HG03457 (cell line): ENCODE measurements at regions not wholly inside any gene's neighbourhood (a gene's known extent, or its start where the extent isn't known, plus 50 kb on each side); places are given as distances from the start of the nearest gene placed in this dataset.

ENCODE experiments used
- ATAC-seq: cut with Tn5 transposase; IDR thresholded peaks from one replicate; pipeline ENCODE4 v1.9.1; 2021; ENCODE audit warnings: moderate number of reproducible peaks; ENCODE audit not compliant: unreplicated experiment

DNA sequence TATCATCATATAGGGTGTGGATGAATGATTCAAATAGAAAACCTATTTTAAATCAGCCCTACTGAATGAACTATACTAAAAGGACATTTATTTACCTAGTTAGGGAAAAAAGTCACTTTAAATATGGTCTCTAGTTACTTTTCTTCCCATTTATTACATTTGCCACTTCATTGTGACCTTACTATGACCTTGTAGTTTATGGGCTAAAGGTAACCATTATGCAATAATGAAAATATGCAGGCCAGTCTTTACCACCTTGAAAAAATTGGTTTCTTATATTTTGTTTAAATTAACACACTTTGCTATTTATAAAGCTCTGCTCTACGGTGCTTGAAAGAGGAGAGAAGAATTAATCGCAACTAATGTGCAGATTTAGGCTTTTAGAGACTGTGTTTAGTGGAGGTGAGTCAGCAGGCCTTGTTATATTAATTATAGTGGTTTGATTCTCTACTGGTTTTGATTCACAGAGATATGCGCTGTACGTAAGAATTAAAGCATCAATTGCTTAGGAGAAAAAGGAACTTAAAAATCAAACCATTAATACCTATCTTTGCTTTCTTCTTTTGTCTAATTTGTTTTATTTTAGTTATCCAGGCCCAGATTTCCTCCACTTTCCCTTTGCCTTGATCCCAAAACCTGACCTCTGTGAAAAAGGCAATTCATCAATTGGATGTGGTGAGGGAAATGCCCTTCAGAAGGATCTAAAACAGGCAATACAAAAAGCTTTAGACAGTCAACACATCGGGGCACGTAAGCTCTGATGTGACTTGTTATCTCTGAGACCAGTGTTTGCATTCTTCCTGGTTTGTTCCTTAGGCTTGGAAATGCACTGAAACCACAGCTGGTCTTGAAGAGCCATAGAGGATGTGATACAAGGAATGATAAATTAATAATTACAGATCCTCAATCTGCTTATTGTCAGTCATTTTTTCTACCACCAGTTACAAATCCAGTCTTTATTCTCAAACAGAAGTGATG lies 141.2 kb upstream of the HDAC9 start:
- ATAC-seq = no peak

DNA sequence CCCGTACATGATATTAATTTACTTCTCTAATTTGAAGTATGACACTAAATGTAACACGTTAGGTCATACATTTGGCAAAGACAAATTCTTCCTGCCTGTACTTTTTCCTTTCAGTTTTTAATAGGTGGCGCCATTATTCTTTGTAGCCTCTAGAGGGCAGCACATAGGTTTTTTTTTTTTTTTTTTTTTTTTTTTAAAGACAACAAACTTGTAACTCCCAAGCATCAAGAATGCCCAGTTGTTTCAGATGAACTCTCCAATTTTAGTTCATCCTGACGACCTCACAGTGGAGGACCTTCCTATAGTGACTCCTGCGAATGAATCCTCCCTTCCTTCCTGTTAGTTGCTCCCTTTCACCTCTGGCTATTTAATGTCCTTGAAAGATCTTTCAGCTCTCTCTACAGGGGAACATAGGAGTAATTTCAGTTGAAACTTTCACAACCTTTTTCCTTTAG lies 139.3 kb upstream of the HDAC9 start:
- no peak for ATAC-seq

DNA sequence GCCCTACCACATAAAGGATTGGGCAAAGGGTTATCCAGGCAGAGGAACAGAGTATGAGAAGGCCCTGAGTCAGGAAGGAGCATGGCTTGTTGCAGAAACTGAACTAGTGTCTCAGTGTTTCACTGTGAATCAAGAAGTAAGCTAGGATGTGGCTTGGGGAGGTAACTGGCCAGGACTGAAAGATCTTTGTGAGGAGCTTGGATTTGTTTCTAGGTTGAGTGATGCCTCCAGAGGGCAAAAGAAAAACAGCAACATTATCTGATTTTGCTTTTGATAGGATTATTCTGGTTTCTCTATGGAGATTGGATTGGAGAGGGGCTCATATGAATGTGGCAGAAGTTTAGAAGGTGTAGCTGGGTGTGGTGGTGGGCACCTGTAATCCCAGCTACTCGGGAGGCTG lies 137.9 kb upstream of the HDAC9 start:
- no peak for ATAC-seq

DNA sequence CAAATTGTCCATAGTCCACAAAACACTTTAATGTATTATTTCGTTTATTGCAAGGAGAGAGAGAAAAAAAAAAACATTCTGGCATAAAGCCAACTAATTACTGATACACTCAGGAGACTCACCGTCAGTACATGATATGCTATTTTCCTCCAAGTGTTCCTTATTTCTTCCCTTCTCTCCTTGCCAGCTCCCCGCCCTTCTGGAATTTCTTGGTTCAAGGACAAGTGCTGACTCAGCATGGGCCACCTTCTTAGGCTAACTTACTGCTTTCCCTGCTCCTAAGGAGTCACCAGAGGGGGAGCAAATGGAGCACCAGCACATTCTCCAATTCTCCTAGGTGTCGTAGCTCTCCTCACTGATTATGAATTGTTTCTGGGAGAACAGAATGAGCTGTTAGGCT lies 133.8 kb upstream of the HDAC9 start:
- no peak for ATAC-seq

DNA sequence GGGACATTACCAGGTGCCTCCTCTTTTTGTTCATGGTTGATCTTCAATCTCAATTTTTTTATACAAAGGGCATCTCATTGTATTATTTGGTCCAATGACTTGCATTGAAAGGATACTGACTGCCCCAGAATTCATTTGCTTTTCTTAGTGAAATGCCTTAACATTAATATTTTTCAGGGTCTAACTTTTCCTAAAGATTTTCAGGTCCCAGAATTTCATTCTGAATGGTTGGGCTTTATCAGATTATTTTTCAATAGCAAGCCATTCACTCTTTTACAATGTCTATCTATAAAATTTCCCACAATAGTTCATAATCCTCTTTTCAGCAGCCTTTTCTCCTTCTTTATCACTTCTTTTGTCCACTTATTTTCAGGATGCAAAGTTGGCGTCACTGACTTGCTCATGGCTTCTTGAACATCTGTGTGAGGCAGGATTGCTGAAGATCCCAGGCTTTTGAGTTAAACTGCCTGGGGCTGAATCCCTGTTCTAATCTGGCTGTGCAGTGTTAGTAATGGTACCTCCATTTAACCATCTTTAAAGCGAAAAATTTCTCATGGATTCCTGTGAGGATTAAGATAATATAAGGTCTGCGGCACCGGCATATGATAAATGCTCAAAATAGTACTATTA lies 131.7 kb upstream of the HDAC9 start:
- no peak for ATAC-seq

DNA sequence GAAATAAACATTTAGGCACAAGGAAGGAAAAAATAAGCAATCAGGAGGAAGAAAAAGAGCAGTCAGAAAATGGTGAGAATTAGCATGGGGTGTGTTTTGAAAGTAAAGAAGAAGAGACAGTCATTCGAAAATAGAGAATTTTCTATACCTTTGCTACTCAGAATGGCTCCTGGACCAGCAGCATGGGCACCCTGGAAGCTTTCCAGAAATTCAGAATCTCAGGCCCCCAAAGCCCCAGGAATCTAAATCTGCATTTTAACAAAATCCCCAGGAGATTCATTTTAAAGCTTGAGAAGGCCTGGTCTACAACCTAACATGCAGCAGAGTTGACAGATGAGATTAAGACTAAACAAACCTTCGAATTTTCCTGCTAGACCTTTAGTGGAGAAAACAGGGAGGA lies 131.2 kb upstream of the HDAC9 start:
- ATAC-seq = no peak

DNA sequence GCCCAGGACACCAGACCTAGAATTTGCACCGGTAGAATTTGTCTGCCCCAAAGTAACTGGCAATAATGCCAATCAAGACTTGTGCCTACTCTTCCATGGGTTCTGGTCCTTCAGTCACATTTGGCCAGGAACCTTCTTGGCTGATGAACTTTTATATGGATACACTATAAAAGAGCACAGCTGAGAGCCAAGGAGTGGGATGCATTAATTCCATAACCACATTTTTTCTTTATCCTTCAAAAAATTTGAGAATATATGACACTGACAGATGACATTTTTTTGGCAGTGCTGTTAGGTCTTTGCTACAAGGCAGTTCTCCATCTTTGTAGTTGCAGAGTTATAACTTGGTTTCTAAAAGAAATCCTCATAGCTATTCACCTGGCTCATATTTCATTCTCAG lies 129.2 kb upstream of the HDAC9 start:
- ATAC-seq = no peak

DNA sequence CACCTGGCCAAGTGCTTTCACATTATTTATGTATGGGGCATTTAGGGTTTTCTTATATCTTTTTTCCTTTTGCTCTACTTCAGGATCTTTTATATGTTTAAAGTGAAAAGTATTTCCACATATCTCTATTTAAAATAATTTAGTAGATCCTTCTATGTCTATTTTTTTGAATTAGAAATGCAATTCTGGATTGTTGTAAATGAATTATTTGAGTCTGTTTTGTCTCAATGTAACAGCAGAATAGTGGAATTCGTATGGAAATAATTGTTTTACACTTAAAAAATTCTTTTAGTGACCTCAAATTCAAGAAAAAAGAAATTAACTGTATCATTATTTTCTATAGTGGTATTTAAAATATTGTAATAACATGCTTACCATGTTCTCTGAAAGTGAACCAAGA lies 126.5 kb upstream of the HDAC9 start:
- ATAC-seq = no peak

DNA sequence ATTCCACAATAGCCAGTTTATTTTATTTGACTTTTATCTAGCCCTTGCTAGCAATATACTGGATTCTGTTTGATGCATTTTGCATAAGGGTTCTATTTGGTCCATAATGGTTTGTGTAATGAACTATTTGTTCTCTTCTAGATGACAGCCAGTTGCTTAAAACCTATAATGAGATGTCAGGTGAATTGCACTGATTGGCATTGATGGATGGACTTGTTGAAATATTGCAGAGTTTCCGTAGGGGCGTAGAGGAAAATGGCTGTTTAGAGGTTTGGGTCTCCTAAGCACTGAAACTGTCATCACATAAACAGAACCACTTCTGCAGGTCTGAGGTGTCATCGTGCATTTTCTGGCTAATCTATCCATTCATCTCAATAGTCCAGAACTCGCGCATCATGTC lies 124.9 kb upstream of the HDAC9 start:
- ATAC-seq = no peak

DNA sequence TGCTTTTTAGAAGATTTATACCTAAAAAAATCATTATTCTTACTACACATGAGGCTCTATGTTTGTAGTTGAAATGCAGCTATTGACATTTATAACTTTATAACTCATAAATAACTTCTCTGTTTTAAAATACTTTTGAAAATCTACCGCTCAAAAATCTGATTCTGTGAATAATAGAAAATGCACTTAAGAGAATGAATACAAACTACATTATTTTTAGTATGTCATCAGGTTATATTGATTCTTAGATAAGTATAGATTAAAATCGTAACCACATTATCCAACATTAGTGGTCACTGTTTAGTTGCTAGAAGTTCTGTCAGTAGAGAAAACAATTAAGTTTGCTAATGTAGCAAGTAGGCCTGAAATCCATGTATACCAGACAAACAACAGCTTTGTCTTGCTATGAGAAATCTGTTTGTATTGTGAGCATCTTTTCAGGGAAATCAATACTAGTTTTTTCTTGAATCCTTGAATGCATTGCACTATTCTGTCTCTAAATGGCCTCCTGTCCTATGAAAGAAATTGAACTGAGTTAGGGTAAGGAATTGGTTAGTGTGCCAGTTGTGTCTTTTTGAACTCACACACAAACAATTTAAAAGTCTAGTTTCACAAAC lies 116.5 kb upstream of the HDAC9 start:
- no peak for ATAC-seq

DNA sequence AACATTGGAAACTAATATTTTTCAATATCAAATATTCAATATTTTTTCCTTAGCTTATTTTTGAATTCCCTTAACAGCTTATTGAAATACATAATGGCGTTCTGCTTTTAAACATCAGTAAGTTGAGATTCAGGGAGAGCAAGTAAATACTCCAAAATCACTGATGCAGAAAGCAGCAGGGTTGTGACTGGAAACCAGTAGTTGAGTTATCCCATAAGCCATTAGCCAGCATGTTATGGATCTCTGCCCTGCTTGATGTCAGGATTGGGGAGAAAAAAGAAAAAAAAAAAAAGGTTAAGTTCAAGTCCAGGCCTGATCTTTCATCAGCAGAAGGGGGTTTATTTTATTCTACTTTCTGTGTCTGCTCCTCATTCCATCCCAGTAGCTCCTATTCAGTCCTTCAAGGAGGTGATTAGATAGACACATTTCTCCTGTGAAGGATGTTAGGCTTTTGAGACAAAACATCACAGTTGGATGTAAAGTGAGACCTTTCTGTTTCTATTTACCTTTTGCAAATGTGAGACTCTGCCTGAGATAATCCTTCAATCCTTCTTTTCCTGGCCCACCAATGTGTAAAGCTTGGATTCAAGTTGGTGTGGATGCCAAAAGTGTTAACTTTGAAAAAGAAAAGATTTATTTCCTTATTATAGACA lies 110.9 kb upstream of the HDAC9 start:
- ATAC-seq = no peak

DNA sequence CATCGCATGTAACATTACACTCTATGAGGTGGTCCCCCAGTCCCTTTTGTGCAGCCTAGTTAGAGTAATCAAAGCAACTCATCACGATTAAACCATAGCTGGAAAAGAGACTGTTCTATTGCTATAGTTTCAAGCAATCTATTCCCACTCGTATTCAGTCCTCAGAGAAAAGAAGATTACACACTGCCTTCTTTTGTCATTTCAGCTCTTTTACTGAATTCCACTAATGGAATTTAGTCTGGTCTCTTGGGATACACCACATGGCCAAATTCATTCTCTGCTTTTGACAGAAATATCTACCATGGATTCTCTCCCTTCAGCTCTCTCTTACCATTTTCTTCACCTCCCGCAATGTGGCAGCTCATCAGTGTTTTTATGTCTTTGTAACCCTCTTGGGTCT lies 108.9 kb upstream of the HDAC9 start:
- ATAC-seq = no peak

DNA sequence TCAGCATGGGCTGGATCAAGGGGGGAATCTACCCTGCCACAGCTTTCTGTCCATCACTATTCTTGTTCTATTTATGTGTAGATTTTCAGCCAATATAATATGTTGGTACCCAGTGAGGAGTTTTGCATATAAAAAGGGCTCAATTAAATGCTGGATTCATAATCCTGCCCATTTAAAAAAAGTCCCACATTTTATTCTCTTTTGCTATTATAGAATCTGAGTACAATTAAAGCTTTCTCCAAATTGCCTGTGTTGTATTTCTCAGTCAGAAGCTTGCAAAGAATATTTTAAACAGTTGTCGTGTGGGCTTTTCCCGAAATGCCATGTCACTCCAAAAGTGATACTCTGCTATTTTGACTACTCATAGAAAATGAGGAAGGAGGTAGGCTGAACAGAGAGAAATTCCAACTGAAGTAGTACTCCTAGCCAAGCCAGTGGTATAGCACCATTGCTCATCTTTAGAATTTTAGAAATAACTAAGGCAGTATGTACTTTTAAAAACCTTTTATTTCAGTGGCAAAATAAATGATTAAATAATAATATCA lies 108.3 kb upstream of the HDAC9 start:
- ATAC-seq = no peak

DNA sequence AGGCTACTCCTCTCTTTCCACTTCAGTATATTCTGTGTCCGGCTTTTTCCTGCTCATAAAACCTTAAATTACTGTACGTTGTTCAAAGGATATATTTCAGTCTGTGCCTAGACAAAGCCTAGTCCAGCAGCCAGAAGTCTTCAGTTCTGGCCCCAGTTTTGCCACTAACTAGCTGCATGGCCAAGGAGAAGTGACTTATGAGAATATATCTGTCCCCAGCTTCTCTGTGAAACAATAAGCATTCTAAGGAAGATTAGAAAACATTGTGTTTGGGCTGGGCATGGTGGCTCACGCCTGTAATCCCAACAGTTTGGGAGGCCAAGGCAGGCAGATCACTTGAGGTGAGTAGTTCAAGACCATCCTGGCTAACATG lies 105.0 kb upstream of the HDAC9 start:
- ATAC-seq = no peak

DNA sequence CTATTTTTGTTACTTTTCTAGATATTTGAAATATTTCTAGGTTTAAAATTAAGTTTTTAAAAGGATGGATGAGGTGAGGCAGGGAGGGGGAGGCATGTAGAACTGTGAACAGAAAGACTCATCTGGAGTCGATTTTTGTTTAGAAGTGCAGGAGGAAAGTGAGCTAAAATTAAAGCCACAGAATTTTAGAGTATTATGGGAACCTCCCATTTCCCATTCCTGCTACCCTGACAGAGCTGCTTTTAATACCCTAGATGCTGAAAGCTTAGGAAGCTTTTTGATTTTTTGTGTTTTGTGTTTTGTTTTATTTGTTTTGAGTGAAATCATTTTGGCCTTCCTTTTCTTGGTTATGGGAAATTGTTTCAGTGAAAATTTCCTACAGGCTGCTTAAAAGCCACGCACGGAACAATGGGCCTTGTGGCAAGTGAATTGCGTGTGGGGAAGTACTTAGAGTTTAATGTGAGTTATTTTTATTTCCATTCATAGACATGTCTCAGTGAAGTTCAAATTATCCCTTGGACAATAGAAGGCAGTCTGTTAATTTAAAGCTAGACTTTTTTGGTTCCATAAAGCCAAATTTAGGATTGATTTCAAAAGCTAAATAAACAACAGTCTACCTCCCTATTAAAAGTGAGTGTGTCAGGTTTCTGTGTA lies 102.0 kb upstream of the HDAC9 start:
- no peak for ATAC-seq

DNA sequence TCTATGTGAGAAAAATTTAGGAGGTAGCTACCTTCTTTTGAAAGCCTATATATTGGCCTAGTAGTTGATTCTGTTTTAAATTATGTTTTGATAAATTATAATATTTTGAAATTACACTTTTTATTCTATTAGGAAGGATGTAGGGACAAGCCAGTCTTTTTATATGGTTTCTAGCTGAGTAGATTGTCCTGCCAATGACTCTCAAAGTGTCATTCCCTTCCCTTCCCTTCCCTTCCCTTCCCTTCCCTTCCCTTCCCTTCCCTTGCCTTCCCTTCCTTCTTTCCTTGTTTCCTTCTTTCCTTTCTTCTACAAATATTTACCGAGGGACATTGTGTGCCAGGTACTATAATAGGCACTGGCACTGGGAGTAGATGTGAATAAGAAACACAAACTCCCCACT lies 99.7 kb upstream of the HDAC9 start:
- ATAC-seq = no peak

DNA sequence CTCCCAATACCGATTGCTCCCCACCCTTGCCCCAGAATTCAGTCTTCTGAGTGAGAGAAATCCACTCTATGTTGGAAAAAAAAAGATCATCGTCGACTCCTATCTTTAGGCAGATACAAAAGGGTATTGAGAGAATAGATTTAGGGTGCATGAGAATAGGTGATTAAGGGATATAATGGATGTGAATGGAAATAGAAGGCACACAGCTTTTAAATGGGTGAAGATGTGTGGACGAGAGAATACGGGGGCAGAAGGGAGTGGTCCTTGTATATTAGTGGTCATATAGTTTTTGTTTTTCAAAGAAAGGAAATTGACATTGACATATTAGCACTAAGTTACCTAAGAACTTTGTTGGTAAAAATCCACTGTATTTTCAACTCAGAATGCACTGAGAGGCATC lies 98.6 kb upstream of the HDAC9 start:
- ATAC-seq = no peak

DNA sequence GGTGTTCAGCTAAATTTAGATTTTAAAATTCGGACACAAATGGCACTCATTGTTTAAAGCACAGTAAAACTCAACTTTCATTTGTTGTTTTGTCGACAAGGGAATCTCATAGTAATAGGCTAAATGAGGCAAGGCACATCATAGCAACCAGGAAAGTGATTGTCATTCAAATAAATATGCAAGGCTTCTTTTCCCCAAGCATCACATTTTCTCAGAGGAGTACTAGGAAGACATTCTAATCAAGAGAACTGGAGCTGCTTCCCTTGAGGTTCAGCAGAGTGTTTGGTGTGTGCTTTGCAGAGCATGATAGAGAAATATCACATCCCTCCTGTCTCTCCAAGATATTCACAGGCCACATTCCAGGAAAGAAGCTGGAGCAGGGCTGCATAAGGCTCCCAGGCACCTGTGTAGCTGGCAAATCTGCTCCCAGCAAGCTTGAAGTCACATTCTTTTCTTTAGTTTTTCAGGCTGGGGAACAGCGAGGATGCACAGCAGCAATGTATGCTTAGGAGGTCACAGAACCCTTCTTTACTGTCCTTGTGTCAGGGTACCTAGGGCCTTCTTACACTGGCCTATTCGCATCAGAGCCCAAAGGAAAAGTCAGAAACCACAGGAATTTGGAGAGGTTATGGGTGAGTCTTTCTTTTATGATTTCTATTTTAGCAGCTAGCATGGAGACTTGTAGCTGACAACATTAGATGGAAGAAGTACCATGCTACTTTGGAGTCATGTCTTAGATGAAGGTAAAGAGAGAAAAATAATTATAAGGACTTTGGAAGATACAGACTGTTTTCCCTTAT lies 95.9 kb upstream of the HDAC9 start:
- no peak for ATAC-seq

DNA sequence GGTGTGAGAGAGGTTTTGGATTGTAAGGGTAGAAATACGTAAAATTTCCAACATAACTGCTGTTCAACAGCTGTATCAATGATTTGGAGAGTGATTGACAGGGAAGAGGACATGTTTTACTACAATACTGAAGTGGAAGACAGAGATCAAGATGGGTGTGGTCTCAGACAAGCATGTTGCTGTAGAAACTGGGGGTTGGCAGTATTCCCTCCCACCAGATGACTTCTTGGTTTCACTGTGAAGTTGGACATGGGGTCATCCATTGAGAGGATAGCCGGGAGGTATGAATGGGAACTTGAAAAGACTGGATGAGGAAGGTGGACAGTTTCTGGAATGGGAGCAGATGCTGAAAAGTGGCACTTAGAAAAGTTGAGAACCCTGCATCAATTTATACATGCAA lies 95.3 kb upstream of the HDAC9 start:
- ATAC-seq = no peak

DNA sequence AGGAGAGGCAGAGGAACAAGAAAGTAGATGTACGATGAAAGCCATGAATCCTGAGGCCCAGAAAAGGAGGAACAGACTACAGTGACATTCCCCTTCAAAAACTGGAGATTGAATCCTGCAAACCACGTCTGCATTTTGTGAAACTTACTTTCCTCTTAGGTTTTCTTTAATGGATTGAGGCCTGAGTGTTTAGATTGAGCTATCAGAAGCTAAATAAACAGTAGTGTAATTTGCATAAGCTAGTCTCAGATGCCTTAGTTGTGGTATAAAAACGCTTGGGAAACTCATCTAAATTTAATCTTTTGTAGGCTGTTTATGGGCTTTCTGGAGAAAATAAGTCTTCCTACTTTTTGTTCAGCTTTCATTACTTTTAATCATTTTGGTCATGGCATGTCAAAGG lies 94.8 kb upstream of the HDAC9 start:
- ATAC-seq = no peak
